Spleen (tissue), 11 donors: ENCODE measurements at regions not wholly inside any gene's neighbourhood (a gene's known extent, or its start where the extent isn't known, plus 50 kb on each side); places are given as distances from the start of the nearest gene placed in this dataset.
"Not testable (repeated sequence)": the region's sequence is repeated elsewhere in the genome, so short reads cannot be mapped to it uniquely, and the experiment has no call there.

Experiments
- DNase-seq: peaks from one replicate; pipeline ENCODE4 v3.0.0-alpha.2; 2020
- H3K27ac ChIP-seq, 8 donors: fragments of 200-600 bp; sonication (generic) in 7 of 8; 1 replicate in 4 of 8; 2 replicates in 4 of 8; pipeline versions ENCODE4 v1.5.0 to v1.8.0; 2016 to 2021; ENCODE audit warnings: inconsistent platforms in 4 of 8, mild to moderate bottlenecking in 4 of 8, moderate library complexity in 1 of 8
- H3K27me3 ChIP-seq, 7 donors: fragments of 200-600 bp; sonication (generic) in 6 of 7; replicated peaks in 1 of 7; 1 replicate in 4 of 7; 2 replicates in 3 of 7; pipeline versions ENCODE4 v1.5.0 to v1.8.0; 2016 to 2021; ENCODE audit warnings: inconsistent platforms in 3 of 7, mild to moderate bottlenecking in 1 of 7
- H3K36me3 ChIP-seq, 6 donors: fragments of 200-600 bp; sonication (generic) in 5 of 6; 1 replicate in 4 of 6; 2 replicates in 2 of 6; pipeline versions ENCODE4 v1.5.0 to v1.8.0; 2016 to 2021; ENCODE audit warnings: inconsistent platforms in 2 of 6
- H3K4me1 ChIP-seq, 6 donors: fragments of 200-600 bp; sonication (generic) in 5 of 6; 1 replicate in 3 of 6; 2 replicates in 3 of 6; pipeline versions ENCODE4 v1.5.0 to v1.8.0; 2016 to 2021; ENCODE audit warnings: inconsistent platforms in 3 of 6
- H3K4me3 ChIP-seq, 8 donors: fragments of 200-600 bp; sonication (generic) in 7 of 8; 1 replicate in 4 of 8; 2 replicates in 4 of 8; pipeline versions ENCODE4 v1.5.0 to v1.8.0; 2016 to 2021; ENCODE audit warnings: inconsistent platforms in 4 of 8, mild to moderate bottlenecking in 4 of 8, moderate library complexity in 2 of 8
- H3K9me3 ChIP-seq, 8 donors: fragments of 200-600 bp; sonication (generic) in 7 of 8; 1 replicate in 4 of 8; 2 replicates in 4 of 8; pipeline versions ENCODE4 v1.5.0 to v1.8.0; 2016 to 2021; ENCODE audit warnings: inconsistent platforms in 4 of 8
- CTCF ChIP-seq, 11 experiments: fragments of 200-600 bp in 7 of 11; fragments of 450-650 bp in 4 of 11; sonication (generic) in 4 of 11; IDR thresholded peaks in 8 of 11; conservative IDR thresholded peaks in 3 of 11; 1 replicate in 7 of 11; 2 replicates in 4 of 11; pipeline versions ENCODE4 v1.4.0 to v1.8.0; 2016 to 2021; ENCODE audit warnings: antibody characterized with exemption in 11 of 11, inconsistent platforms in 4 of 11, mild to moderate bottlenecking in 1 of 11
- POLR2A ChIP-seq, 3 donors: fragments of 450-650 bp; IDR thresholded peaks; one replicate each; pipeline ENCODE4 v1.5.1; 2017; ENCODE audit warnings: antibody characterized with exemption in 3 of 3, mild to moderate bottlenecking in 1 of 3
- POLR2AphosphoS5 ChIP-seq, 3 donors: sonication (generic); formaldehyde crosslinking; IDR thresholded peaks; one replicate each; pipeline ENCODE4 v1.5.1; 2017; ENCODE audit warnings: antibody characterized with exemption in 3 of 3
- WGBS, 5 donors: extraction: QIAGEN DNeasy Blood & Tissue Kit in 3 of 5; methylation state at CpG; one replicate each; pipeline versions ENCODE4 v1.1.5 to v1.1.7; 2013 to 2018; 5-methylcytosine and 5-hydroxymethylcytosine counted together
- intact Hi-C: fragments of 100-400 bp; cut with DNase I; formaldehyde crosslinking; loops from one replicate; pipeline ENCODE4 v1.15.0; 2023; ENCODE audit warnings: low total_unique reads
- donor health status: healthy with polysubstance abuse.
- donor health status: DM: no; HTN: no; CAD: no; lungs with moderate emphysema.
- donor health status: DM: no; HTN: no; CAD: no.
- donor health status: Bipolar disorder and iron deficiency.
- donor health status: healthy.
- donor health status: DM: no; HTN: no; CAD: no.
- donor health status: DM: yes; HTN: yes; CAD: no.

- H3K36me3 ChIP-seq, H3K4me1 ChIP-seq, H3K27me3 ChIP-seq, DNase-seq, H3K4me3 ChIP-seq, intact Hi-C loops, H3K27ac ChIP-seq, H3K9me3 ChIP-seq: not testable (repeated sequence)
- 60 to 86% (median 70%) methylated on average over 3 of the region's 3 CpGs for WGBS, 5 donors
Measured at GRCh38 chr15:31725619-31726018, 304.7 kb upstream of the CHRNA7 start.

- H3K9me3 ChIP-seq: peaks cover 0 to 3% (median 0%) of the 10 kb centered on the region in 8 donors
- H3K4me3 ChIP-seq: no peak overlapping the region
- no peaks in the 10 kb centered on the region for H3K4me1 ChIP-seq
- TF ChIP-seq POLR2A (IDR thresholded peaks at IDR 0.05) (no peak), CTCF (IDR thresholded peaks at IDR 0.05 in 8 of 11, conservative IDR thresholded peaks at IDR 0.05 in 3 of 11) (no peak), POLR2AphosphoS5 (IDR thresholded peaks at IDR 0.05) (no peak)
- H3K36me3 ChIP-seq: no peaks in the 10 kb centered on the region
- WGBS, 5 donors: 72 to 86% (median 75%) methylated on average over 3 of the region's 3 CpGs
- no peak for DNase-seq
- no peak overlapping the region for H3K27ac ChIP-seq
- intact Hi-C loops: no loop called here
- H3K27me3 ChIP-seq: no peaks in the 10 kb centered on the region
Measured at GRCh38 chr15:31727612-31728011, 302.7 kb upstream of the CHRNA7 start.

GRCh38 chr15:31732726-31733125, 297.6 kb upstream of the CHRNA7 start:
- no peak for TF ChIP-seq POLR2A (IDR thresholded peaks at IDR 0.05)
- TF ChIP-seq POLR2AphosphoS5 (IDR thresholded peaks at IDR 0.05): no peak
- no peak for TF ChIP-seq CTCF (IDR thresholded peaks at IDR 0.05 in 8 of 11, conservative IDR thresholded peaks at IDR 0.05 in 3 of 11)
- no peak for DNase-seq
- Histone ChIP-seq H3K4me1 (no peaks in the 10 kb centered on the region), H3K9me3 (peaks cover 0 to 6% (median 0%) of the 10 kb centered on the region in 8 donors), H3K4me3 (no peak overlapping the region), H3K36me3 (no peaks in the 10 kb centered on the region), H3K27me3 (no peaks in the 10 kb centered on the region), H3K27ac (no peak overlapping the region)
- intact Hi-C loops: no loop called here
- 55 to 79% (median 60%) methylated on average over 3 of the region's 3 CpGs for whole genome bisulfite sequencing, 5 donors

GRCh38 chr15:31733424-31733823, 296.9 kb upstream of the CHRNA7 start:
- H3K4me3 ChIP-seq: no peak overlapping the region
- WGBS, 5 donors: 60 to 74% (median 69%) methylated on average over 4 of the region's 4 CpGs
- DNase-seq: no peak
- no peaks in the 10 kb centered on the region for H3K27me3 ChIP-seq
- intact Hi-C loops: no loop called here
- peaks cover 0 to 6% (median 0%) of the 10 kb centered on the region in 8 donors for H3K9me3 ChIP-seq
- no peaks in the 10 kb centered on the region for H3K4me1 ChIP-seq
- no peak overlapping the region for H3K27ac ChIP-seq
- H3K36me3 ChIP-seq: no peaks in the 10 kb centered on the region
- TF ChIP-seq POLR2A (IDR thresholded peaks at IDR 0.05) (no peak), CTCF (IDR thresholded peaks at IDR 0.05 in 8 of 11, conservative IDR thresholded peaks at IDR 0.05 in 3 of 11) (no peak), POLR2AphosphoS5 (IDR thresholded peaks at IDR 0.05) (no peak)

- no peaks in the 10 kb centered on the region for H3K4me1 ChIP-seq
- TF ChIP-seq POLR2AphosphoS5 (IDR thresholded peaks at IDR 0.05) (no peak), POLR2A (IDR thresholded peaks at IDR 0.05) (no peak), CTCF (IDR thresholded peaks at IDR 0.05 in 8 of 11, conservative IDR thresholded peaks at IDR 0.05 in 3 of 11) (no peak)
- H3K4me3 ChIP-seq: no peak overlapping the region
- 50 to 66% (median 58%) methylated on average over 7 to 9 of the region's 9 CpGs for WGBS, 5 donors
- no peak for DNase-seq
- H3K27me3 ChIP-seq: peaks cover 0 to 3% (median 0%) of the 10 kb centered on the region in 7 donors
- peaks cover 0 to 38% (median 27%) of the 10 kb centered on the region in 8 donors for H3K9me3 ChIP-seq
- intact Hi-C loops: no loop called here
- no peak overlapping the region for H3K27ac ChIP-seq
- no peaks in the 10 kb centered on the region for H3K36me3 ChIP-seq
Measured at GRCh38 chr15:31740203-31740602, 290.1 kb upstream of the CHRNA7 start.
